Activated CD4-positive, alpha-beta T cell treated with anti-CD3 and anti-CD28 coated beads for 4 hours (primary cell): ENCODE measurements at regions not wholly inside any gene's neighbourhood (a gene's known extent, or its start where the extent isn't known, plus 50 kb on each side); places are given as distances from the start of the nearest gene placed in this dataset.

Experiments used
- DNase-seq, 2 donors: peaks; one replicate each; pipeline ENCODE4 v3.0.0-alpha.2; 2020

DNA sequence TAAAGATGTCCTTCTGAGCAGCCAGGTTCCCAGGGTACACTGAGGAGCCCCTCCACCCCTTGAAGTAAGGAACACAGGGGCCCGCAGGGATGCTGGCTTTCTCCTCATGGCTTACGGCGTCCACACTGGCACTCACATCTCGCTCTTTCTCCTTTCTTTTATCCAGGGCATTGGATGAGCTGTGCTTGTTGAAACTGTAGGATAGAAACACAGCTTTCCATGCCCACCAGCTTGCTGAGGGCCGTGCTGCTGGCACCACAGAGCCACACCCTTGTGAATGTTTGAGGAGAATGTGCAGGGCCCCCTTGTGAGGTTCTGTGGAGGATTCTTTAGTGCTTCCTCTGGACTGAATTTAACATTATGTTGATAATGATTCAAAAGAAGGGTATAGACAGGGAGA, 51.7 kb upstream of the B3GAT1 start:
- DNase-seq = no peak
